ENCODE measurements at regions not wholly inside any gene's neighbourhood (a gene's known extent, or its start where the extent isn't known, plus 50 kb on each side); places are given as distances from the start of the nearest gene placed in this dataset.

GRCh38 chr2:142592171-142592570, 285.3 kb upstream of the KYNU start:
- TF ChIP-seq CTCF (IDR thresholded peaks at IDR 0.05; ENCODE audit: low read depth, low read length) = no peak
- DNase-seq (ENCODE audit: low read depth in 2 of 2) = no peak
- no peak overlapping the region for H3K4me3 ChIP-seq (replicated peaks in 1 of 2; ENCODE audit: low read depth in 2 of 2, low read length in 2 of 2)

GRCh38 chr2:142591420-142591819, 286.0 kb upstream of the KYNU start:
- H3K4me3 ChIP-seq (replicated peaks in 1 of 2; ENCODE audit: low read depth in 2 of 2, low read length in 2 of 2) = no peak overlapping the region
- no peak for TF ChIP-seq CTCF (IDR thresholded peaks at IDR 0.05; ENCODE audit: low read depth, low read length)

GRCh38 chr2:142588269-142588668, 289.2 kb upstream of the KYNU start:
- no peak overlapping the region for H3K4me3 ChIP-seq (replicated peaks in 1 of 2; ENCODE audit: low read depth in 2 of 2, low read length in 2 of 2)

More at GRCh38 chr2:142591420-142591819, 286.0 kb upstream of the KYNU start:
- DNase-seq (ENCODE audit: low read depth in 2 of 2) = no peak

GRCh38 chr2:142586693-142587580, 290.5 kb upstream of the KYNU start:
- TF ChIP-seq CTCF (IDR thresholded peaks at IDR 0.05; ENCODE audit: low read depth, low read length) = no peak
- no peak for DNase-seq (ENCODE audit: low read depth in 2 of 2)
- H3K4me3 ChIP-seq (replicated peaks in 1 of 2; ENCODE audit: low read depth in 2 of 2, low read length in 2 of 2) = no peak overlapping the region

More at GRCh38 chr2:142588269-142588668, 289.2 kb upstream of the KYNU start:
- TF ChIP-seq CTCF (IDR thresholded peaks at IDR 0.05; ENCODE audit: low read depth, low read length) = no peak
- DNase-seq (ENCODE audit: low read depth in 2 of 2) = no peak

- DNase-seq (ENCODE audit: low read depth in 2 of 2) = no peak
- H3K4me3 ChIP-seq (replicated peaks in 1 of 2; ENCODE audit: low read depth in 2 of 2, low read length in 2 of 2) = no peak overlapping the region
- TF ChIP-seq CTCF (IDR thresholded peaks at IDR 0.05; ENCODE audit: low read depth, low read length) = no peak
Measured at GRCh38 chr2:142585785-142586184, 291.7 kb upstream of the KYNU start.

- no peak overlapping the region for H3K4me3 ChIP-seq (replicated peaks in 1 of 2; ENCODE audit: low read depth in 2 of 2, low read length in 2 of 2)
- no peak for TF ChIP-seq CTCF (IDR thresholded peaks at IDR 0.05; ENCODE audit: low read depth, low read length)
- DNase-seq (ENCODE audit: low read depth in 2 of 2) = no peak
Measured at GRCh38 chr2:142582317-142582716, 295.1 kb upstream of the KYNU start.
